ENCODE measurements at regions not wholly inside any gene's neighbourhood (a gene's known extent, or its start where the extent isn't known, plus 50 kb on each side); places are given as distances from the start of the nearest gene placed in this dataset.

DNA sequence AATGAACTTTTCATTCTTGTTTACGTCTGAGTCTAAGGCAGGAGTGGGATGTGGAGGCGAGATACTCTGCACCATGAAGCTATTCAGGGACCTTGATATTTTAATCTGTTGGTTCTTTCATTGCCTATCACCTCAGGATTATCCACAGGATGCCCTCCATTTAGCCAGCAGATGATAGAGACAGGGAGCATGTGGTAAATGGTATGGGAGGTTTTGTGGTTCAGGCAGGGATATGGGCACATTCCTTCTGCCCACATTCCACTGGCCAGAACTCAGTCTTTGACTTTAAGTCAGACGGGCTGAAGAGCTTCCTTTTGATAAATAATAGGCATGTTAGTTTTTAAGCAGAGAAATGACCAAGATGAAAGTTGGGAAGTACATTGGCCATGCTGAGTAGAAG is 548.0 kb upstream of the CCDC54 start:
- TF ChIP-seq, protein P1, sequence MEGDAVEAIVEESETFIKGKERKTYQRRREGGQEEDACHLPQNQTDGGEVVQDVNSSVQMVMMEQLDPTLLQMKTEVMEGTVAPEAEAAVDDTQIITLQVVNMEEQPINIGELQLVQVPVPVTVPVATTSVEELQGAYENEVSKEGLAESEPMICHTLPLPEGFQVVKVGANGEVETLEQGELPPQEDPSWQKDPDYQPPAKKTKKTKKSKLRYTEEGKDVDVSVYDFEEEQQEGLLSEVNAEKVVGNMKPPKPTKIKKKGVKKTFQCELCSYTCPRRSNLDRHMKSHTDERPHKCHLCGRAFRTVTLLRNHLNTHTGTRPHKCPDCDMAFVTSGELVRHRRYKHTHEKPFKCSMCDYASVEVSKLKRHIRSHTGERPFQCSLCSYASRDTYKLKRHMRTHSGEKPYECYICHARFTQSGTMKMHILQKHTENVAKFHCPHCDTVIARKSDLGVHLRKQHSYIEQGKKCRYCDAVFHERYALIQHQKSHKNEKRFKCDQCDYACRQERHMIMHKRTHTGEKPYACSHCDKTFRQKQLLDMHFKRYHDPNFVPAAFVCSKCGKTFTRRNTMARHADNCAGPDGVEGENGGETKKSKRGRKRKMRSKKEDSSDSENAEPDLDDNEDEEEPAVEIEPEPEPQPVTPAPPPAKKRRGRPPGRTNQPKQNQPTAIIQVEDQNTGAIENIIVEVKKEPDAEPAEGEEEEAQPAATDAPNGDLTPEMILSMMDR (IDR thresholded peaks at IDR 0.05; ENCODE audit: poor library complexity) = no peak
- no peak for TF ChIP-seq EZH2phosphoT487 (IDR thresholded peaks at IDR 0.05; ENCODE audit: low read depth, severe bottlenecking, unreplicated experiment)
